NB4 (cell line): ENCODE measurements at regions not wholly inside any gene's neighbourhood (a gene's known extent, or its start where the extent isn't known, plus 50 kb on each side); places are given as distances from the start of the nearest gene placed in this dataset.

Experiments used
- MYC ChIP-seq: IDR thresholded peaks from 2 replicates; pipeline ENCODE4 v1.6.1; 2011; ENCODE audit warnings: low read depth, low read length
- TF ChIP-seq, protein P1 (sequence below): IDR thresholded peaks from one replicate; pipeline ENCODE4 v1.5.1; 2012; ENCODE audit warnings: low read depth, low read length

DNA sequence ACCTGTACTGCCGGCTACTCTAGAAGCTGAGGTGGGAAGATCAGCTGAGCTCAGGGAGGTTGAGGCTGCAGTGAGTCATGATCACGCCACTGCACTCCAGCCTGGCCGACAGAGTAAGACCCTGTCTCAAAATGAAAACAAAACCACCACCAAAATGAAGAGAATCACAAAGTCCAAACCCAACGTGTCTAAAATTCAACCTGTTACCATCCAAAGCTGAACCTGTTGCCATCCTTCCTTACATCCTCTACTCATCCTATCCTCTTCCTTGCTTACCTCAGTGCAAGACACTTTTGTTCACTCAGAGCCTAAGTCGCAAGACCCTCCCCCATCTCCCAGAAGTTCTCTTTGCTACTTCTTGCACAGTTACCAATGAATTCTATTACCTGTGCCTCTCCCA, 299.7 kb downstream of the ATP23 start:
- TF ChIP-seq, protein P1, sequence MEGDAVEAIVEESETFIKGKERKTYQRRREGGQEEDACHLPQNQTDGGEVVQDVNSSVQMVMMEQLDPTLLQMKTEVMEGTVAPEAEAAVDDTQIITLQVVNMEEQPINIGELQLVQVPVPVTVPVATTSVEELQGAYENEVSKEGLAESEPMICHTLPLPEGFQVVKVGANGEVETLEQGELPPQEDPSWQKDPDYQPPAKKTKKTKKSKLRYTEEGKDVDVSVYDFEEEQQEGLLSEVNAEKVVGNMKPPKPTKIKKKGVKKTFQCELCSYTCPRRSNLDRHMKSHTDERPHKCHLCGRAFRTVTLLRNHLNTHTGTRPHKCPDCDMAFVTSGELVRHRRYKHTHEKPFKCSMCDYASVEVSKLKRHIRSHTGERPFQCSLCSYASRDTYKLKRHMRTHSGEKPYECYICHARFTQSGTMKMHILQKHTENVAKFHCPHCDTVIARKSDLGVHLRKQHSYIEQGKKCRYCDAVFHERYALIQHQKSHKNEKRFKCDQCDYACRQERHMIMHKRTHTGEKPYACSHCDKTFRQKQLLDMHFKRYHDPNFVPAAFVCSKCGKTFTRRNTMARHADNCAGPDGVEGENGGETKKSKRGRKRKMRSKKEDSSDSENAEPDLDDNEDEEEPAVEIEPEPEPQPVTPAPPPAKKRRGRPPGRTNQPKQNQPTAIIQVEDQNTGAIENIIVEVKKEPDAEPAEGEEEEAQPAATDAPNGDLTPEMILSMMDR: no peak
- no peak for TF ChIP-seq MYC
